ENCODE measurements at regions not wholly inside any gene's neighbourhood (a gene's known extent, or its start where the extent isn't known, plus 50 kb on each side); places are given as distances from the start of the nearest gene placed in this dataset.

GRCh38 chr13:86201477-86201876, 402.3 kb upstream of the SLITRK6 start:
- 23 to 33% (median 23%) methylated on average over 2 of the region's 2 CpGs for WGBS, 3 donors

GRCh38 chr13:86193281-86193680, 394.1 kb upstream of the SLITRK6 start:
- WGBS, 3 donors, result 60 to 69% (median 64%) methylated on average over 1 of the region's 1 CpG
- H3K36me3 ChIP-seq, result no peaks in the 10 kb centered on the region
- H3K27ac ChIP-seq, result no peak overlapping the region
- no peak overlapping the region for H3K4me3 ChIP-seq
- H3K4me1 ChIP-seq (ENCODE audit: insufficient read depth), result no peaks in the 10 kb centered on the region
- TF ChIP-seq POLR2A (IDR thresholded peaks at IDR 0.05) (no peak), EP300 (IDR thresholded peaks at IDR 0.05) (no peak)
- TF ChIP-seq, protein P1, sequence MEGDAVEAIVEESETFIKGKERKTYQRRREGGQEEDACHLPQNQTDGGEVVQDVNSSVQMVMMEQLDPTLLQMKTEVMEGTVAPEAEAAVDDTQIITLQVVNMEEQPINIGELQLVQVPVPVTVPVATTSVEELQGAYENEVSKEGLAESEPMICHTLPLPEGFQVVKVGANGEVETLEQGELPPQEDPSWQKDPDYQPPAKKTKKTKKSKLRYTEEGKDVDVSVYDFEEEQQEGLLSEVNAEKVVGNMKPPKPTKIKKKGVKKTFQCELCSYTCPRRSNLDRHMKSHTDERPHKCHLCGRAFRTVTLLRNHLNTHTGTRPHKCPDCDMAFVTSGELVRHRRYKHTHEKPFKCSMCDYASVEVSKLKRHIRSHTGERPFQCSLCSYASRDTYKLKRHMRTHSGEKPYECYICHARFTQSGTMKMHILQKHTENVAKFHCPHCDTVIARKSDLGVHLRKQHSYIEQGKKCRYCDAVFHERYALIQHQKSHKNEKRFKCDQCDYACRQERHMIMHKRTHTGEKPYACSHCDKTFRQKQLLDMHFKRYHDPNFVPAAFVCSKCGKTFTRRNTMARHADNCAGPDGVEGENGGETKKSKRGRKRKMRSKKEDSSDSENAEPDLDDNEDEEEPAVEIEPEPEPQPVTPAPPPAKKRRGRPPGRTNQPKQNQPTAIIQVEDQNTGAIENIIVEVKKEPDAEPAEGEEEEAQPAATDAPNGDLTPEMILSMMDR (IDR thresholded peaks at IDR 0.05), result no peak
- H3K27me3 ChIP-seq, result no peaks in the 10 kb centered on the region
- intact Hi-C loops (cut with DNase I), result no loop called here
- no peak for DNase-seq
- H3K9me3 ChIP-seq, result no peaks in the 10 kb centered on the region

More at GRCh38 chr13:86201477-86201876, 402.3 kb upstream of the SLITRK6 start:
- Histone ChIP-seq H3K4me1 (ENCODE audit: insufficient read depth) (no peaks in the 10 kb centered on the region), H3K27ac (no peak overlapping the region), H3K27me3 (no peaks in the 10 kb centered on the region), H3K36me3 (no peaks in the 10 kb centered on the region), H3K4me3 (no peak overlapping the region), H3K9me3 (no peaks in the 10 kb centered on the region)
- intact Hi-C loops (cut with DNase I), result no loop called here
- no peak for DNase-seq
- TF ChIP-seq EP300 (IDR thresholded peaks at IDR 0.05) (no peak), POLR2A (IDR thresholded peaks at IDR 0.05) (no peak)
- TF ChIP-seq, protein P1 (IDR thresholded peaks at IDR 0.05), result no peak

- TF ChIP-seq EP300 (IDR thresholded peaks at IDR 0.05) (no peak), POLR2A (IDR thresholded peaks at IDR 0.05) (no peak)
- TF ChIP-seq, protein P1 (IDR thresholded peaks at IDR 0.05), result no peak
- Histone ChIP-seq H3K36me3 (no peaks in the 10 kb centered on the region), H3K27me3 (no peaks in the 10 kb centered on the region), H3K4me1 (ENCODE audit: insufficient read depth) (no peaks in the 10 kb centered on the region), H3K4me3 (no peak overlapping the region), H3K9me3 (no peaks in the 10 kb centered on the region), H3K27ac (no peak overlapping the region)
- WGBS, 3 donors, result 93 to 94% (median 94%) methylated on average over 4 of the region's 4 CpGs
- intact Hi-C loops (cut with DNase I), result no loop called here
- DNase-seq, result no peak
These were observed 389.0 kb upstream of the SLITRK6 start for GRCh38 chr13:86188170-86188569.

- no peaks in the 10 kb centered on the region for H3K9me3 ChIP-seq
- no peak for DNase-seq
- no peak overlapping the region for H3K27ac ChIP-seq
- no peaks in the 10 kb centered on the region for H3K27me3 ChIP-seq
- intact Hi-C loops (cut with DNase I), result no loop called here
- no peak for TF ChIP-seq POLR2A (IDR thresholded peaks at IDR 0.05)
- no peak for TF ChIP-seq EP300 (IDR thresholded peaks at IDR 0.05)
- TF ChIP-seq, protein P1 (IDR thresholded peaks at IDR 0.05), result no peak
- no peak overlapping the region for H3K4me3 ChIP-seq
- H3K4me1 ChIP-seq (ENCODE audit: insufficient read depth), result no peaks in the 10 kb centered on the region
- WGBS, 3 donors, result 78 to 85% (median 82%) methylated on average over 5 of the region's 5 CpGs
- no peaks in the 10 kb centered on the region for H3K36me3 ChIP-seq
These were observed 386.4 kb upstream of the SLITRK6 start for GRCh38 chr13:86185636-86186035.
